ENCODE measurements at regions not wholly inside any gene's neighbourhood (a gene's known extent, or its start where the extent isn't known, plus 50 kb on each side); places are given as distances from the start of the nearest gene placed in this dataset.

DNA sequence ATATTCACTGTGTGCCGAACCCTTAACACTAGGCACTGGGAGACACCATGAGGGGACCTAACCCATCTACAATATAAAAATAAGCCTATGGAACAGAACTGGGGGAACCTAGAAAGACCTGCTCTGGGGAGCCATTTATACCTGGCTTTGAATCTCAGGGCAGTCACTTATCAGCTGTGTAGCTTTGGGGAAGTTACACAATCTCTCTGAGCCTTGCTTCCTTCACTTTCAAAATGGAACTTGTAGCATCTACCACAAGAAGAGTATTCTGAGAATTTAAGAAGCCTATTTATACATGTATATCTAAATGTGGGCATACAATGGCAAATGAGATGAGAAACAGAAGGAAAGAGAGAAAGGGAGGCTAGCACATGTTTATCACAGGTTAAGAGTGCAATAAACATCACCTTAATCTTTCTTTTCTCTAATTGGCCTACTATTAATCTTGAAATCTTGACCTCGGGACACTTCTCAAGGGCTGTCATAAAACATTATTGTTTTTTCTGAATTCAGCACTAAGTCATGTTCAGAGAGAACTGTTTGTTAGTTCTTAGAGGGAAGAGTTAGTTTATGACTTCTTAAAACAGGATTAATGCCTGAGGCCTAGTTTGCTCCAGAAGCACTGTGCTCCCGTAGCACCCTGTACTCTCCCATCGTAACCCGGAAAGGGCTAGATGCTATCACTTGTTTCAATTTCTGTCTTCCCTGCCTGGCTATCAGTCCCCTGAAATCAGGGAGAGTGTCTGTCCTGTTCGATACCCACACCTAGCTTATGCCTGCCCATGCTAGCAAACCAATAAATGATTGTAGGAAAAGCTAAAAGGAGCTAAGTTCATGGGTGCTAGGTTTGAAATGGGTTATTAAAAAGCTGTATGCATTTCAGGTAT is 606.4 kb upstream of the CLINT1 start:
- TF ChIP-seq CTCF (IDR thresholded peaks at IDR 0.05) (no peak), POLR2AphosphoS5 (IDR thresholded peaks at IDR 0.05) (no peak)

Data from esophagus muscularis mucosa (tissue), 3 donors.